ENCODE measurements at regions not wholly inside any gene's neighbourhood (a gene's known extent, or its start where the extent isn't known, plus 50 kb on each side); places are given as distances from the start of the nearest gene placed in this dataset.

- no peak for TF ChIP-seq CCDC6 (CRISPR knock-in tag; IDR thresholded peaks at IDR 0.05)
- no peak for TF ChIP-seq ZNF552 (CRISPR knock-in tag; IDR thresholded peaks at IDR 0.05; ENCODE audit: borderline replicate concordance)
- no peak for TF ChIP-seq PHF20 (CRISPR knock-in tag; IDR thresholded peaks at IDR 0.05)
Measured at GRCh38 chr15:39230908-39231285, 350.0 kb upstream of the THBS1 start (continued).

DNA sequence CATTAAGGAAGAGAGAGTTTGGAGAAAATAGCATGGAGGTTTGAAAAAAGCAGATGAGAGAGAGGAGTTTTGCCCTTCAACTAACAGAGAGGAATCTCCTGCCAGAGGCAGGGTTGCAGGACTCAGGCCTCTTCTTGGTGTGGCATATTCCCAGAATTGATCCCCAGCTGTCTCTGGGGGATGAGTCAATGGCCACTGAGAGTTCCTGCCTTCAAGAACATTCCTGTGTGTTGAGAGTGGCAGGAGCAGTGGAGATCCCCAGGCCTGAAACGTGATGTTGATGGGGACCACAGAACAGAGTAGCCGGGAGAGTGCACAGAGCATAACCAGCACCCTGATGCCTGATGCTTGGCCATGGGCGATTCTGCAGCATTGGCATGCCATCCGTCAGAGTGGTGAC, 348.4 kb upstream of the THBS1 start:
- WGBS (ENCODE audit: low lambda C conversion rate): 80% methylated on average over 4 of the region's 4 CpGs
- H3K4me3 ChIP-seq (replicated peaks in 1 of 3; ENCODE audit: insufficient read depth in 1 of 3, low read depth in 2 of 3, low read length in 3 of 3): no peak overlapping the region
- H3K27me3 ChIP-seq (ENCODE audit: control insufficient read depth in 1 of 2, insufficient read depth in 2 of 2, low read length in 2 of 2): no peaks in the 10 kb centered on the region
- no peak overlapping the region for H3K4me2 ChIP-seq (ENCODE audit: low read depth, low read length)
- H3K9me3 ChIP-seq (ENCODE audit: low read length): no peaks in the 10 kb centered on the region
- DNase-seq (ENCODE audit: low spot score) (no peak), ATAC-seq (no peak), FAIRE-seq (no peak)
- intact Hi-C loops (cut with micrococcal nuclease; ENCODE audit: unreplicated experiment) (no loop called here), in situ Hi-C loops (cut with HindIII; ENCODE audit: extremely low pct_ligation_motif_present, low pct_unique_long_range_greater_than_20kb) (no loop called here)
- H3K27ac ChIP-seq (ENCODE audit: extremely low read length, insufficient read depth, low read length): no peak overlapping the region
- TF ChIP-seq SSRP1 (CRISPR knock-in tag; IDR thresholded peaks at IDR 0.05): no peak
- TF ChIP-seq GABPA (IDR thresholded peaks at IDR 0.05; ENCODE audit: low read depth, low read length): no peak
- TF ChIP-seq GABPA (CRISPR knock-in tag; IDR thresholded peaks at IDR 0.05; ENCODE audit: low read depth): no peak
- no peak for TF ChIP-seq ZNF740 (CRISPR knock-in tag; IDR thresholded peaks at IDR 0.05)
- TF ChIP-seq THAP8 (CRISPR knock-in tag; IDR thresholded peaks at IDR 0.05; ENCODE audit: borderline replicate concordance): no peak
- TF ChIP-seq KLF11 (CRISPR knock-in tag; IDR thresholded peaks at IDR 0.05): no peak
- TF ChIP-seq MIER3 (CRISPR knock-in tag; IDR thresholded peaks at IDR 0.05; ENCODE audit: borderline replicate concordance): no peak
- TF ChIP-seq ZNF205 (CRISPR knock-in tag; IDR thresholded peaks at IDR 0.05): no peak
- TF ChIP-seq ZNF20 (CRISPR knock-in tag; IDR thresholded peaks at IDR 0.05): no peak
- TF ChIP-seq NR2F2 (IDR thresholded peaks at IDR 0.05; ENCODE audit: borderline replicate concordance, low read depth): no peak
- H3K4me1 ChIP-seq (ENCODE audit: insufficient read depth, low read length): peaks cover 7% of the 10 kb centered on the region
- H3K9ac ChIP-seq (ENCODE audit: insufficient read depth, low read depth, low read length): no peak overlapping the region
- no peaks in the 10 kb centered on the region for H3K36me3 ChIP-seq (replicated peaks in 1 of 2; ENCODE audit: control insufficient read depth in 1 of 2, insufficient read depth in 2 of 2, low read length in 2 of 2)
- no peak overlapping the region for H2AFZ ChIP-seq (ENCODE audit: low read length)
- BruUV-seq (replicated peaks): no TSS peak
- no peaks in the 10 kb centered on the region for H4K20me1 ChIP-seq (ENCODE audit: insufficient read depth, low read length)
- CTCF ChIA-PET (ENCODE audit: low intra/inter-chr PET ratio, low total read pairs): no interaction called here
- no peaks in the 10 kb centered on the region for H3K79me2 ChIP-seq (ENCODE audit: insufficient read depth, low read length)
- POLR2A ChIA-PET: no interaction called here
